ENCODE measurements at regions not wholly inside any gene's neighbourhood (a gene's known extent, or its start where the extent isn't known, plus 50 kb on each side); places are given as distances from the start of the nearest gene placed in this dataset.

DNA sequence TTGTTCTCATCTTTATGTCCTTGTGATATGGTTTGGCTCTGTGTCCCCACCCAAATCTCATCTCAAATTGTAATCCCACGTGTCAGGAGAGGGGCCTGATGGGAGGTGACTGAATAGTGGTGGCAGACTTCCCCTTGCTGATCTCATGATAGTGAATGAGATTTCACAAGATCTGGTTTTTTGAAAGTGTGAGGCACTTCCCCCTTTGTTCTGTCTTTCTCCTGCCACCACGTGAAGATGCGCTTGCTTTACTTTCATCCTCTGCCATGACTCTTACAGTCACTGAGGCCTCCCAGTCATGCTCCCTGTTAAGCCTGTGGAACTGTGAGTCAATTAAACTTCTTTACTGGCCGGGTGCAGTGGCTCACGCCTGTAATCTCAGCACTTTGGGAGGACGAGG is 161.0 kb downstream of the HERPUD2 start:
- no peak for DNase-seq (ENCODE audit: low read depth)

DNA sequence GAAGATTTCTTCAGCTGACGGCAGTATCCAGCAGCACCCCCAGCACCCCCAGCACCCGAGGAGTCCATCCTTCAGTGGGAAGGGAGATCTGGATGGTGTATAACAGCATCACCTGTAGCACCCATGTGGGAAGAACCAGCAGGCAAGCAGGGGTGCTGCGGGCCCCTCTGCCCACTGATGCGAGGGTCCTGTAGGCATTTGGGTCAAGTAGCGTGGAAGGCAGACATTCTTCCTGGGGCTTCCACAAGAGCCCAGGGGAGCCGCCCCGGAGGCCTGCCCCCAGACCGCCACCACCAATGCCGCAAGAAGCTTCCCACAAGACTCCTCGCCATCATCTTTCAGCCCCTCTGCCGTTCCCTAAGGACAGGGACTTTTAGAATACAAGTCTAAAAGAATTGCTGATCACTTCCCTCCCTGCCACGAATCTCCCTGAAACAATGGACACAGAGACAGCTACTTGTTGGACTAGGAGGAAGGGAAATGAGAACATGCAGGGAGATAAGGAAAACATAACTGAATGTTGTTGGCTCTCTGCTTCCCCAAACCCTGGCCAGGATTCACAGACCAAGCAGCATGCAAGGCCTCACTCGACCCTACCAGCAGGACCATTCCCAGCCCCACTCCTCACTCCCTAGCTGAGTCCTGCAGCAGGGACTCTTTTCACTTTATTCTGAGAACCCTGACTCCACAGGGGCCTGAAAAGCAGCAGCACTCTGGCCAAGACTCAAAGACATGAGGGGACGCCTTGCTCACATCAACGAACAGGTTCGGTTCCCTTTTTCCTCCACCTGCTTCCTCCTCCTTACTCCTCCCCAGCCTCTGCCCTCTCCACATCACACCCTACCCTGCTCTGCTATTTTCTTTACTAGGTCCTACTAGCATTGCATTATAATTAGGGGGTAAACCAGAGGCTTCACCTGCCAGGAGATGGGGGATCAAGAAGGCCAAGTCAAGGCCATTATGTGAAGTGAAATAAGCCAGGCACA is 164.5 kb downstream of the HERPUD2 start:
- DNase-seq (ENCODE audit: low read depth): no peak

DNA sequence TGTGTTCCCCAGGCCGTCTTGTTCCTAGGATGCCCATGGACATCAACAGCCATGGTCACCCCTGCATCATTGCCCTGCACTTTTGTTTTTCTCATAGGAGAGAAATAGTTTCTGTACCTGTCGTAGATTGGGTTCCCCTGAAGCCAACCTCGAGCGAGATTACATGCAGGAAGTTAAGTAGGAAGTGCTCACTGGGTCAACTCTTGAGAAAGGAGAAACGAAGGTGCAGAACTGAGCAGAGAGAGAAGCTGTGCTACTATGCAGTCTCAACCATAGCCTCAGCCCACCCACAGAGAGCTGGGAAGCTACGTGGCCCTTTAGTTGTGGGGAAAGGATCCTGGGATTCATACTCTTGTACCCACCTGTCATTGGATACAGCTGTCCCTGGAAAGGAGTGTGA is 165.2 kb downstream of the HERPUD2 start:
- DNase-seq (ENCODE audit: low read depth): no peak

DNA sequence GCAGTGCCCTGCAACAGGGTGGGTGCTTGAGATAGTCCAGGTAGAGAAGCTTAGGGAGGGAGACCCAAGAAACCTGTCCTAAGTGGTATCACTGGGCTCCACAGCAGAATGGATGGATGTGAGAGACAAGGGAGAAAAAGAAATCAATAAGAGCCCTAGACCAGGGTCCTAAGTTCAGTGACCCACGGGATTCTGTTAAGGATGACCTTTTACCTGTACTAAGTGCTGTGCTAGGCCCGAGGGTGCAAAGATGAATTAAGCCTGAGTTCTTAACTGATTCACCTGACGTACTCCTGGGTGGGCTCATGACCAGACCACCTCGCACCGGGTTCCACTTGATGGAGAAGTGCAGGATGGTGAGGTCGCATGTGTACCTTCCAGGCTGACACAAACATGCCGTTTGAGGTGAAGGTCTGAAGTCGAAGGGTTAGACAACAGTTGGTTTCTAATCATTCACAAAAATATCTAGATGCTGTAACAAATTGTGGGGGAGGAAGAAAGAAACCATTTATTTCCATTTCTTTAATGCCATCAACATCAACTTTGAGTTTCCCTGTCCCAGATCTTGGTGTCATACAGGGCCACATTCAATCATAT is 166.5 kb downstream of the HERPUD2 start:
- no peak for DNase-seq (ENCODE audit: low read depth)

DNA sequence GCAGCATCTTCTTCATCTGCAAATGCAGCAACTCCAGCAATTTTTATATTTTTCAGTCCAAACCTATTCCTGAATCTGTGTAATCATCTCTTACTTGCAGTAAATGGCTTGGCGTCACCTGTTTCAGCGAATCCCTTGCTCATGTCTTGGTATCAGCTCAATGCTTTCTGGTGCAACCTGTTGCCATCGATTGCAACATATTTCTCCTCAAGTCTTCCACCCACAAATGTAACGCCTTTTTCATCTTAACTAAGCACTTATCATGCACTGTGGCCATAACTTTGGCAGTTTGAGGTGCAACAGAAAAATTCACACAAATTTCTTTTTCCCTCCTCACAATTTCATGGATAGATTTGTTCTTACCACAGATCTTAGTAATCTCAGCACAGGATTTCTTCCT is 168.3 kb downstream of the HERPUD2 start:
- DNase-seq (ENCODE audit: low read depth): no peak

DNA sequence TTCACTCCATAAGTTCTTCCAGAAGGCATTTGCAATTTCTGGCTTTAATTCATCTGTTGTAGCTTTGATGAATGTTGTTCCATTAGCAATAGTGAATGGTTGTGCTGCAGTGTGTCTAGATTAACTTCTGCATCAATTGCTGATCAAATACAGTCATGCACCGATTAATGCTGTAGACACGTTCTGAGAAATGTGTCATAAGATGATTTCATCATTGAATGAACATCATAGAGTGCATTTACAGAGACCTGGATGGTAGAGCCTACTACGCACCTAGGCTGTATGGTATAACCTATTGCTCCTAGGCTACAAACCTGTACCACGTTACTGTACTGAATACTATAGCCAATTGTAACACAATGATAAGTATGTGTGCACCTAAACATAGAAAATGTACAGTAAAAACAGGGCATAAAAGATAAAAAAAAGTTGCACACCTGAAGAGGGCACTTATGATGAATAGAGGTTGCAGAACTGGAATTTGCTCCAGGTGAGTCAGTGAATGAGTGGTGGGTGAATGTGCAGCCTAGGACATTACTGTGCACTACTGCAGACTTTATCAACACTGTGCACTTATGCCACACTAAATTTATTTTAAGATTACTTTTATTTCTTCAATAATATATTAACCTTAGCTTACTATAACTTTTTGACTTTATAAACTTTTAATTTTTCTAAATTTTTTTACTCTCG is 170.7 kb downstream of the HERPUD2 start:
- no peak for DNase-seq (ENCODE audit: low read depth)

DNA sequence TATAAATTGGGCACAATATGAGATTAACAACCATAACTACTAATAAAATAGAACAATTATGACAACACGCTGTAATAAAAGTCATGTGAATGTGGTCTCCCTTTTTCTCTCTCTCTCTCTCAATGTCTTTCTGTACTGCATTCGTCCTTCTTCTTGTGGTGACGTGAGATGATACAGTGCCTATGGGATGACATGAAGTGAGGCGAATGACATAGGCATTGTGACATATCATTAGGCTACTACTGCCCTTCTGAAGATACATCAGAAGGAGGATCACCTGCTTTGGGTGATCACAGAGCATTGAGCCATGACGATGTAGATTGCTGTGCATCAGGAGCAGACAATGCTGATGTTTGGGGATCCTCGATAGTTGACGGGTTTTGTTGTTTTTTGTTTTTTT is 171.6 kb downstream of the HERPUD2 start:
- DNase-seq (ENCODE audit: low read depth): no peak

DNA sequence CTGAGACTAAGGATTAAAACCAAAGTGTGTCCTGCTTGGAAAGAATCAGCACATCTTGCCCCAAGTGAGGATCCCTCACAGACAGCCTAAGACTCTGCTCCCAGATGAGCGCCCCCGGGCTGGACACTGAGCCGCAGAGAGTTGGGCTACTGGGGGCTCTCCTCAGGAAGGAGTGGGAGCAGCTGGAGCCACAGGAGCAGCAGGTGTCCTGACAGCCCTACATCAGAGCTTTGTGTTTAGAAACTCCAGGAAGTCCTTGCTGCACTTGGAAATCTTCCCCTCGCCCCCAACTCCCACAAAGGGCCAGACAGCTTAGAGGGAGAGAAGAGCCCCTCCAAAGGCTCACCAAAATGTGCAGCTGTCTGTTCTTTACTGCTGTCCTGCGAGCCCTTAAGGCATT is 172.2 kb downstream of the HERPUD2 start:
- no peak for DNase-seq (ENCODE audit: low read depth)

DNA sequence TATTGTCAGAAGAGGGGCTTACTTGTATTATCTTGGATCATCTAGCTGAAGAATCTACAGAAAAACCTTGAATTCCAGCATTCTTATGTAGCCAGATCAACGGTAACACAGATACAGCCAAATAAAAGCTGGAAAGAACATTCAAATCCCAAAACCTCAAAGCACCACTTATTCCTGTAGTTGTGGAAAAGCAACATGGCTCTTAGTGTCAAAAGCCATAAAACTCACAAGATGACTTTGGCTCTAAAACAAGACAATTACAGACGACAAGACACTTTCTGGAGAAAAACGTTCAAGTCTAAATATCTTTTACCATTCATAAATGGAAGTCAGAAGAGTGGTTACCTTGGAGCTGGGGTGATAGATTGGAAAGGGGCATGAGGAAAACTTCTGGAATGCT is 173.0 kb downstream of the HERPUD2 start:
- no peak for DNase-seq (ENCODE audit: low read depth)

DNA sequence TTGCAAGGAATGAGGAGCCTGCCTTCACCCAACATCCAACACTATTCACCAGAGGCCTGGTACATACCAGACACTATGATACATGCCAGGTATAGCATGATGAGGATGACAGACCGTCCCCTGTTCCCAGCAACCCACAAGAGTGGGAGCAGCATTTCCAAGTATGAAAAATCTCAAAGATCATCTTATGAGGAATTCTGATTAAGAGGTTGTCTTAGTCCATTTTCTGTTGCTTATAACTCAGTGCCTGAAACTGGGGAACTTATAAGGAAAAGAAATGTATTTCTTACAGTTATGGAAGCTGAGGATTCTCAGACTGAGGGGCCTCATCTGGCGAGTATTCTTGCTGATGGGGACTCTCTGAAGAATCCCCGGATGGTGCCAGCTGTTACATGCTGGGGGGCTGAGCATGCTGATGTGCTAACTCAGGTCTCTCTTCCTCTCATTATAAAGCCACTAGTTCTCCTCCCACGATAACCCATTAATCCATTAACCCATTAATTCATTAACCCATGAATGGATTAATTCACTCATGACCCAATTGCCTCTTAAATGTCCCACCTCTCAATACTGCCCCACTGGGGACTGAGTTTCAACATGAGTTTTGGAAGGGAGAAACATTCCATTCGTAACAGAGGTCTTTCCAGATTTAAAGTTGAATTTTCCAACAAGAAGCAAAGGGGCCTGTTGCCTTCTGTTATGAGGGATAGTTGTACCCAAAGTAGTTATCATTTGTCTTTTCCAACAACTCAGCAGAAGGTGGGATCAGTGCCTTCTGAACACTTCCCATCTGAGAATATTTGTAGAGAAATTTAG is 173.9 kb downstream of the HERPUD2 start:
- DNase-seq (ENCODE audit: low read depth): no peak

DNA sequence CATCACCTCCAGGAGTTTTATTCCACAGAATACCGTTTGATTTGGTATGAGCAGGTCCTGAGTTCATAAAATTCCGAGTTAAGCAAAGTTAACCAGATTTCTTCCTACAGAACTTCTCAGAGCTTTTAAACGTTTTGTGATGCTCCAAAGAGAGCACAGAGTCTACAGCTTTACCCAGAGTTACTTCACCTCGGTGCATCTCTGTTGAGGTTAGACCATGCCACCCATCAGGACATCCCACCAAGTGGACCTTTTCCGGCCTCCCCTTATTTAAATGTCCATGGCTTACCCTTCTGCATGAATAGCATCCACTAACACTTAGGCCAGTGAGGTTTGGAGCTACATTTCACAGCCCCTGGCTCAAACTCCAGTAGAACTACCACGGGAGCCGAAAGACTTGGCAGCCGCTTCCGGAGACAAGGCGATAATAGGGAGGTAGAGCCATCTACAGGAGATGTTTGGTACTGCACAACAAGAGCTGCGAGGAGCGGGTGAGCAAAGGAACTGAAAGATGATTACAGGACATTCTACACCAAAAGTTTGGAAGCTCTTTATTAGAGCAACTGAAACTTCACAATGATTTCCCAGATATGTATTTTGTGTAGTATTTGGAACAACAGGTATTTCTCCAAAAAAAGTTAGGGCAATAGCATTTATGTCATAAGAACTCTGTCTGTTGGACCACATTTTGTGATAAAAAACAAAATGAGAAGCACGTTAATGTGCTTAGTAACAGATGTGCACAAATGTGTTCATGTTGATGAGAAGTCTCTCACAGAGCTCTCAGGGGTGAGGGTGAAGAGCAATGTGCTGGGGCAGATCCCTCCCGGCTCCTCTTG is 174.7 kb downstream of the HERPUD2 start:
- DNase-seq (ENCODE audit: low read depth): peak; percentile 43

DNA sequence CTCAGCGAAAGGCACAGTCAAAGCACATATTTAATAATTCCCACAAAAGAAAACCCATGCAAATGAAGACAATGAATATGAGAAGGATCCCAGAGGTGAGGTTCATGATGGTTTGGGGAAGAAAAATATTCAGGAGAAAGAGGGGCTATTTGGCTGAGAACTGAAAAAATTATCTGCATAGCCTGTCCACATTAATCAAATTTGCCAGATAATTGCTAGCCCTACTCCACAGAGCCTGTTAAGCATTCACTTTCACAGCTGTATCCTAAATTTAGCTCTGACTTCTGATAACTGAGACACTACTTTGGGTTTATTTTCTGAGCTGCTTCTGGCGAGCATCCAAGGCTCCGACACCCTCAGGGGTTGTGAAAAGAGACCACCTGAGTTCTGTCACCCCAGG is 176.2 kb downstream of the HERPUD2 start:
- no peak for DNase-seq (ENCODE audit: low read depth)

DNA sequence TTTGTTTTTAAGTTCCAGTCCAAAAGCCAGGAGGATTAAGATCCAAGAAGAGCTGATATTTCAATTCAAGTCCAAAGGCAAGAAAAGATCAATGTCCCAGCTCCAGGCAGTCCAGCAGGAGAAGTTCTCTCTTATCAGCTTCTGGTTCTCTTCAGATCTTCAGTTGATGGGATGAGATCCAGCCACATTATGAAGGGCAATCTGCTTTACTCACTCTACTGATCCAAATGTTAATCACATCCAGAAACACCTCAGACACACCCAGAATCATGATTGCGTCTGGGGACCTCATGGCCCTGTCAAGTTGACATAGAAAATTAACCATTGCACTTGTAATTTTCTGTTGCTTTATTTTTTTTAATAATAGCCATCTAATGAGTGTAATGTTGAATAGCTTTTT is 178.4 kb downstream of the HERPUD2 start:
- DNase-seq (ENCODE audit: low read depth): no peak

DNA sequence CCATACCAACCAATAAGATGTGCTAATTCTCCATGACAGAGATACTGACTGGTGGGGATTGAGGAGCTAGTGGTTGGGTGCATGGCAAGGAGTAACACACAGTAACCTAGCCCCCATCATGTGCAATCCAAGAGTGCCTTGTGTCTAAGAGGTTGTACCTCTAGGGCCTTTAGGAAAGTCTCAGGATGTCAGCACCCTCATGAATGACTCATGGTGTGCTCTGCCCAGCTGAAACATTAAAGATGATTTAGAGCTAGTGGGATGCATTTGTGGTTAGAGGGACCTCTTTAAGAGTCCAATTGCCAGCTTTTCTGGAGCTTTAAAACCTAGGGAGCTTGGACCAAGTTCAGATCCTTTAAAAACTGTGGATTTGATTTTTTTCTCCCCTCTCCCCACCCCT is 181.1 kb downstream of the HERPUD2 start:
- DNase-seq (ENCODE audit: low read depth): peak; percentile 47

DNA sequence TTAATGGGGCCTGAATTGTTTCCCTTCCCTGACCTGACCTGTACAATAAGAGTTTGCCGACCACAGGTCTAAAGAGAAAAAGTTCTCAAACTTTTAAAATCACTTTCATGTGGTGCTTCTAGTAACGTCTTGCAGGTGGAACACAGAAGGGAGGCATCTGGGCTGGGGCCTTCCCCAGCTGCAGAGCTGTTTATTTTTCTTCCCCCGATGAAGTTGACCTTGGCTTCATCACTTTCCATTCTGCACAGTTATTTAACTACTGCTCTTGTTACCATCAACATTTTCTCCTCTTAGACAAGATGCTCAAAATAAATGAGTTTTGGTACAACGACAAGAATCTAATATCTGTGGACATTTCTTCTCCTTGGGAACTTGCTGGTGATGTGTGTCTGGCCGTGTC is 181.7 kb downstream of the HERPUD2 start:
- no peak for DNase-seq (ENCODE audit: low read depth)

DNA sequence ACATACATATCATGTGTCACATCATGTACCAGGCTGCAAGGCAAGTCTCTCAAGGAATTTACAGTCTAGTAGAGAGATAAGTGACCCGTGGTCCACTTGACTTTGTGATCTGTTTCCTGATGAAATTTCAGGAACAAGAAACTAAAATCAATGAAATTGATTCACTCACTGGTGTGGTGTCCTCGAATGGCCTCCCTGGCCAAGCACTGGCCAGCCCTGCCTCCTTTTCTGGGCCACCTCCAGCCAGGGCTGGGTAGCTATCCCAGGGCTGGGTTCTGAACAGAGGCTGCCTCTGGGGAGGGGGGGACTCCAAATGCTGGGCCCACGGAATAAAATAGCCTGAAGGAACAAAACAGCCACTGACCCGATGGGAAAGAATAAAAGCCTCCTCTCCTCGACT is 182.2 kb downstream of the HERPUD2 start:
- DNase-seq (ENCODE audit: low read depth): no peak

DNA sequence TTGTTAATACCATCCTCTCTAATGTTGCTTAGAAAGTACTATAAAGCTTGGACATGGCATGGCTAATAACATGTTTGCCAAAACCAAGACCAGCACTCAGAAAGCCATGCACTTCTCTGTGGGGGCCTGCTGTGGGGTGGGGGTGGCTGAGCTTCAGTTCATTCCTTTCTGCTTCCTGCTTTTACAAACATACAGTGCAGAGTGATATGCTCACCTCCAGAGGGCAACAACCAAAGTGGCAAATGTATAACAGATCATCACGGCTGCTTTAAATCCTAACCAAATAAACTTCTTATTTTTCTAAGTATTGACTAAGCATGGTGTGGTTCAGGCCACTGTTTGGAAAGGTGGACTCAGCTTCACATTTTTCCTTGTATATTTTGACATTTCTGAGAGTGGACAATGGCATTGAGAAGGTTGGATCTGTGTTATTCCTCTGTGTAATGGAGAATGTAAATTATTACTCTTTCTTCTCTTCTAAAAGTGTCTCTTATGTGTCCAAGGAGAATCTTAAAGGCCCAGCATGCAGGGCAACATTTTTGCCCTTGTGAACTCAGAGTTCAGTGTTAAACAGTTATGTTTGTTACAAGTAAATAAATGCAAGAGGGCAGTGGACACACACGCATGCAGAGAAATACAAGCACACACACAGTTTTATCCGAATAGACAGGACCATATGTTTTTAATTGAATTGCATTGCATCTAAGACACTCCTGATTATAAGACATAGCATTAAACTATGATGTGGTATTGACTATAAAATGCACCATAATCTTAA is 186.1 kb downstream of the HERPUD2 start:
- no peak for DNase-seq (ENCODE audit: low read depth)

DNA sequence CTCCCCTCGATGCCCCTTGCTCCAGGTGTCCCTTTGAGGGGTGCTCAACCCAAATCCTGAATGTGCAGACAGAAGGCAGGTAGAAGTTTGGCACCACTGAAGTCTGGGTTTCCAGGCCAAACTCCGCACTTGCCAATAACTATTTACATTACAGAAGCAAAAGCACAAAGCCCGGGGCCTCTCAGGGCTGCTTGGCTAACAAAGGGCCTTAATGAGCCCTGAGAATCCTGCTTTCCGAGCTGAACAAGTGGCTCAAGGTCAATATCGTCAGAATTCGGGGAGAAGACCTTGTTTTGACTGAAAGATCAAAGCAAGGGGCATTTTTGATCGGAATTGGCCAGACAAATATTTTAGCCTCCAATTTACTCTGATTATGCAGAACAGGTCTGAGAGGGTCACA is 189.9 kb downstream of the HERPUD2 start:
- DNase-seq (ENCODE audit: low read depth): no peak

DNA sequence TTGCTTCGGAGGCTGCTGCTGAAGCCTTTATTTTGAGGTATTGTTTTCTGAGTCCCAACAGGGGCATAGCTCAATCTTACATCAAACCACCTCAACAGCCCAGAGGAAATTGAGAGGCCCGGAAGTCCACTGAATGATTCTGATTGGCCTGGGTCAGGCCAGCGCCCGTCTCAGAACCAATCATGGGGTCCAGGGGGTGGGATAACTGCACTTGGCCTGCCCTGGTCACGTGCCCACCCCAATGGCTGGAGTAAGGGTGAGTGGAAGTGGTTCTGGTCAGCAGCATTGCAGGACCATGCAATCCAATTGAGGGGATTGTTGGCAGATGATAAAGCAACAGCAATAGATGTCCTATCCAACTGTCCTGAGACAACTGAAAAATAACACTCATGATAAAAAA is 190.6 kb downstream of the HERPUD2 start:
- no peak for DNase-seq (ENCODE audit: low read depth)

DNA sequence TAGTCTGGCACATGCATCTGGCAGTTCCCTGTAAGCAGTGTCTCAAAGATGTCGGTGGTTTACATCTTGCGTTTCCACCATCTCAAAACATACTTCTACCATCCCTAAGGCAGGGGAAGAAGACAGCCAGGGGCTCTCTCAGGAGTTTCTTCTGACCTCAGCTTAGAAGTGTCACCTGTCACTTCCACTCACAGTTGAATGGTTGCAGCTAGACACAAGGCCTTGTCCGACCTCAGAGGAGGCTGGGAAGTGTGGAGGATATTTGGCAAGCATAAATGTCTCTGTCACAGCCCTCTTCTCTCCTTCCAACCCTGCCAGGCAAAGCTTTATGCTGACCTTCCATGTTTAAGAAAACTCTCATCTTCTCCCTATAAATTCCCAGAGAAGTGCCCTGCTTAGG is 193.3 kb downstream of the HERPUD2 start:
- DNase-seq (ENCODE audit: low read depth): no peak

All from HS-5 (cell line).